A673 (cell line): ENCODE measurements at regions not wholly inside any gene's neighbourhood (a gene's known extent, or its start where the extent isn't known, plus 50 kb on each side); places are given as distances from the start of the nearest gene placed in this dataset.

Experiments used
- EZH2 ChIP-seq: fragments of 200-600 bp; sonication (generic); IDR thresholded peaks from 2 replicates; pipeline ENCODE4 v1.6.1; 2017; ENCODE audit warnings: borderline replicate concordance, low read depth, mild to moderate bottlenecking, mixed read lengths, antibody characterized with exemption, low read length; ENCODE audit not compliant: poor library complexity, severe bottlenecking
- TF ChIP-seq, protein P1 (sequence below): fragments of 300-800, 200-600 bp; sonication (generic); conservative IDR thresholded peaks from 2 replicates; pipeline ENCODE4 v1.5.1; 2017; ENCODE audit warnings: low read depth, mild to moderate bottlenecking, antibody characterized with exemption, low read length, moderate library complexity, mixed read lengths

DNA sequence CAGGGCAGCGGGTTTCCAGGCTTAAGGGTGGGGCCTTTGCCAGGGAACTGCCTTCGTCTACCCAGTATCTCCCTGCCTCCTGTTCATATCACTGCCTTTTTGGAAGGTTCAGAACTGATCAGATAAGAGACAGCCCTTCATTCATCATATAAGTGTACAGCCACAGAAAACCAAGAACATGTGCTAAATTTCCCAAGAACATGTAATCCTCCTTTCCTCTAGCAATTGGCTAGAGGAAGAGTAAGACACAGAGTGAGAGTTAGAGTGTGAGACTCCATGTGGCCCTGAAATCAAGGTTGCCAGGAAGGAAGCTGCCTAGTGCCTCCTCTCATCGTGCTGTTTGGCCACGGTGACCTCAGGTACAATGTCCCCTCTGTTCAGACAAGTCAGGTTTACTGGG lies 770.9 kb downstream of the TNS3 start:
- TF ChIP-seq, protein P1, sequence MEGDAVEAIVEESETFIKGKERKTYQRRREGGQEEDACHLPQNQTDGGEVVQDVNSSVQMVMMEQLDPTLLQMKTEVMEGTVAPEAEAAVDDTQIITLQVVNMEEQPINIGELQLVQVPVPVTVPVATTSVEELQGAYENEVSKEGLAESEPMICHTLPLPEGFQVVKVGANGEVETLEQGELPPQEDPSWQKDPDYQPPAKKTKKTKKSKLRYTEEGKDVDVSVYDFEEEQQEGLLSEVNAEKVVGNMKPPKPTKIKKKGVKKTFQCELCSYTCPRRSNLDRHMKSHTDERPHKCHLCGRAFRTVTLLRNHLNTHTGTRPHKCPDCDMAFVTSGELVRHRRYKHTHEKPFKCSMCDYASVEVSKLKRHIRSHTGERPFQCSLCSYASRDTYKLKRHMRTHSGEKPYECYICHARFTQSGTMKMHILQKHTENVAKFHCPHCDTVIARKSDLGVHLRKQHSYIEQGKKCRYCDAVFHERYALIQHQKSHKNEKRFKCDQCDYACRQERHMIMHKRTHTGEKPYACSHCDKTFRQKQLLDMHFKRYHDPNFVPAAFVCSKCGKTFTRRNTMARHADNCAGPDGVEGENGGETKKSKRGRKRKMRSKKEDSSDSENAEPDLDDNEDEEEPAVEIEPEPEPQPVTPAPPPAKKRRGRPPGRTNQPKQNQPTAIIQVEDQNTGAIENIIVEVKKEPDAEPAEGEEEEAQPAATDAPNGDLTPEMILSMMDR, result no peak
- no peak for TF ChIP-seq EZH2
